ENCODE measurements at regions not wholly inside any gene's neighbourhood (a gene's known extent, or its start where the extent isn't known, plus 50 kb on each side); places are given as distances from the start of the nearest gene placed in this dataset.
"Not testable (repeated sequence)": the region's sequence is repeated elsewhere in the genome, so short reads cannot be mapped to it uniquely, and the experiment has no call there.

GRCh38 chr11:96794152-96794551, 404.3 kb downstream of the JRKL start:
- no peak for DNase-seq

GRCh38 chr11:96798445-96798844, 408.6 kb downstream of the JRKL start:
- no peak for DNase-seq

GRCh38 chr11:96815236-96815635, 425.4 kb downstream of the JRKL start:
- DNase-seq, result no peak

GRCh38 chr11:96817482-96818399, 427.9 kb downstream of the JRKL start:
- no peak for DNase-seq

GRCh38 chr11:96827164-96827563, 437.4 kb downstream of the JRKL start:
- DNase-seq, result no peak

- DNase-seq, result no peak
Measured at GRCh38 chr11:96841792-96842191, 452.0 kb downstream of the JRKL start.

GRCh38 chr11:96842731-96843130, 452.9 kb downstream of the JRKL start:
- no peak for DNase-seq

- DNase-seq, result no peak
Measured at GRCh38 chr11:96854425-96854824, 464.6 kb downstream of the JRKL start.

GRCh38 chr11:96861722-96862121, 471.9 kb downstream of the JRKL start:
- DNase-seq, result not testable (repeated sequence)

- no peak for DNase-seq
Measured at GRCh38 chr11:96863520-96863919, 473.7 kb downstream of the JRKL start.

- DNase-seq, result no peak
Measured at GRCh38 chr11:96865020-96865419, 475.2 kb downstream of the JRKL start.

GRCh38 chr11:96869207-96869606, 479.4 kb downstream of the JRKL start:
- DNase-seq, result no peak

GRCh38 chr11:96875712-96876111, 485.9 kb downstream of the JRKL start:
- no peak for DNase-seq

GRCh38 chr11:96878299-96879051, 488.7 kb downstream of the JRKL start:
- no peak for DNase-seq

- DNase-seq, result not testable (repeated sequence)
Measured at GRCh38 chr11:96882622-96883021, 492.8 kb downstream of the JRKL start.

GRCh38 chr11:96885405-96885804, 495.6 kb downstream of the JRKL start:
- DNase-seq, result no peak

- DNase-seq, result no peak
Measured at GRCh38 chr11:96885912-96886311, 496.1 kb downstream of the JRKL start.

- DNase-seq, result peak in 1 of 3 donors; percentile 7
Measured at GRCh38 chr11:96893988-96894387, 504.2 kb downstream of the JRKL start.

- DNase-seq, result peak in 1 of 3 donors; percentile 15
Measured at GRCh38 chr11:96894587-96894986, 504.8 kb downstream of the JRKL start.

- no peak for DNase-seq
Measured at GRCh38 chr11:96899971-96900370, 510.2 kb downstream of the JRKL start.

- no peak for DNase-seq
Measured at GRCh38 chr11:96905143-96905542, 515.3 kb downstream of the JRKL start.

GRCh38 chr11:96905663-96906062, 515.9 kb downstream of the JRKL start:
- DNase-seq, result no peak

GRCh38 chr11:96906476-96906875, 516.7 kb downstream of the JRKL start:
- no peak for DNase-seq

- no peak for DNase-seq
Measured at GRCh38 chr11:96925862-96926261, 536.0 kb downstream of the JRKL start.
